ENCODE measurements at regions not wholly inside any gene's neighbourhood (a gene's known extent, or its start where the extent isn't known, plus 50 kb on each side); places are given as distances from the start of the nearest gene placed in this dataset.

DNA sequence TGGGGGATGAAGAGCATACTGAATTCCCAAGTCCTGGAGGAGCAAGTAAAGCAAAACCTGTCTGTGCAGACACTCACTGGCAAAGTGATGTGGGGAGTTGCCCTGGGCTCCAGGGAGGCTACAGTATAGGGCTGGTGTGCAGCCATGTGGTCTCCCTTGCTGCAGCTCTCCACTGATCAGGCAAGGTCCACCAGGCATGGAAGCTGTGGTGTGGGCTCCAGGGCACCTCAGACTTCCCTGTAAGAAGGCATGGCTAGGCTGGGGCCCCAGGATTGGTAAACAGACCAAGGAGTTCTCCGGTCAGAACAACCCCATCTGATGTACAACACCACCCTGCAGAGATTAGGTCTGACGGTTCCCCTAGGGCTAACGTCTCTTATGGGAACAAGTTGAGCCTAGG lies 241.9 kb upstream of the NDST4 start:
- no peak overlapping the region for H3K27ac ChIP-seq
- H3K4me1 ChIP-seq = no peaks in the 10 kb centered on the region
- ATAC-seq (no peak), DNase-seq (no peak)
- no peaks in the 10 kb centered on the region for H3K36me3 ChIP-seq
- H3K4me3 ChIP-seq = no peak overlapping the region
- TF ChIP-seq, protein P1, sequence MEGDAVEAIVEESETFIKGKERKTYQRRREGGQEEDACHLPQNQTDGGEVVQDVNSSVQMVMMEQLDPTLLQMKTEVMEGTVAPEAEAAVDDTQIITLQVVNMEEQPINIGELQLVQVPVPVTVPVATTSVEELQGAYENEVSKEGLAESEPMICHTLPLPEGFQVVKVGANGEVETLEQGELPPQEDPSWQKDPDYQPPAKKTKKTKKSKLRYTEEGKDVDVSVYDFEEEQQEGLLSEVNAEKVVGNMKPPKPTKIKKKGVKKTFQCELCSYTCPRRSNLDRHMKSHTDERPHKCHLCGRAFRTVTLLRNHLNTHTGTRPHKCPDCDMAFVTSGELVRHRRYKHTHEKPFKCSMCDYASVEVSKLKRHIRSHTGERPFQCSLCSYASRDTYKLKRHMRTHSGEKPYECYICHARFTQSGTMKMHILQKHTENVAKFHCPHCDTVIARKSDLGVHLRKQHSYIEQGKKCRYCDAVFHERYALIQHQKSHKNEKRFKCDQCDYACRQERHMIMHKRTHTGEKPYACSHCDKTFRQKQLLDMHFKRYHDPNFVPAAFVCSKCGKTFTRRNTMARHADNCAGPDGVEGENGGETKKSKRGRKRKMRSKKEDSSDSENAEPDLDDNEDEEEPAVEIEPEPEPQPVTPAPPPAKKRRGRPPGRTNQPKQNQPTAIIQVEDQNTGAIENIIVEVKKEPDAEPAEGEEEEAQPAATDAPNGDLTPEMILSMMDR (IDR thresholded peaks at IDR 0.05) = no peak
- H3K9me3 ChIP-seq = peaks cover 0 to 39% of the 10 kb centered on the region in 2 donors
- intact Hi-C loops (cut with DNase I) = no loop called here
- H3K27me3 ChIP-seq = no peaks in the 10 kb centered on the region

DNA sequence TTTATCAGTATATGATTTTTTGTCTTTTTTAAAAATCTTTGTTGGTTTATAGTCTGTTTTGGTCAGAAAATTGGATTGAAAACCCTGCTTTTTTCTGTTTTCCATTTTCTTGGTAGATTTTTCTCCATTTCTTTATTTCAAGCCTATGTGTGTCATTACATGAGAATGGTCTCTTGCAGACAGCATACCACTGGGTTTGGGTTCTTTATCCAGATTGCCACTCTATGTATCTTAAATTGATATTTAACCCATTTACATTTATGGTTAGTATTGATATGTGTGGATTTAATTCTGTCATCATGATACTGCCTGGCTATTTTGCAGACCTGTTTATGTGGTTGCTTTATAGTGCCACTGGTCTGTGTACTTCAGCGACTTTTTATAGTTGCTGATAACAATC lies 239.9 kb upstream of the NDST4 start:
- no peak for ATAC-seq
- peaks cover 0 to 35% of the 10 kb centered on the region in 2 donors for H3K9me3 ChIP-seq
- DNase-seq = no peak
- no peaks in the 10 kb centered on the region for H3K36me3 ChIP-seq
- H3K4me1 ChIP-seq = no peaks in the 10 kb centered on the region
- no peak overlapping the region for H3K27ac ChIP-seq
- intact Hi-C loops (cut with DNase I) = no loop called here
- H3K27me3 ChIP-seq = no peaks in the 10 kb centered on the region
- TF ChIP-seq, protein P1 (IDR thresholded peaks at IDR 0.05) = no peak
- no peak overlapping the region for H3K4me3 ChIP-seq

DNA sequence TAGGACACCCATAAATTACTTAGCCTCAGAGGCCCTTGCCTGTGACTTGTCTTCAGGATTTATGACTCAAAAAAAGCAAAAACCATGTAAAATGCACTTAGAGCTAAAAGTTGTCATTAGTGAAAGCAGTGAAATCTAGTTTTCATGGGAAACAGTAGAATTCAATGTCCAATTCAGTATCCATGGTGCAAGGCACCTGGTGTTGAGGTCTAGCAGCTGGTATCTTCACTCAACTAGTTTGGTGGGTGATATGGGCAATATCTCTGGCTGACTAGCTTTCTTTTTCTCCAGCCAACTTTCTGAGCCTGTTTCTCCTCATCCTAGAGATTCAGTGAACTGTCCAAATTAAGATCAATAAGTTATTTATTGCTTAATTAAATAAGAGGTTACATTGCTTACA lies 229.8 kb upstream of the NDST4 start:
- ATAC-seq = no peak
- Histone ChIP-seq H3K36me3 (no peaks in the 10 kb centered on the region), H3K4me1 (no peaks in the 10 kb centered on the region), H3K9me3 (no peaks in the 10 kb centered on the region), H3K27me3 (no peaks in the 10 kb centered on the region), H3K27ac (no peak overlapping the region), H3K4me3 (no peak overlapping the region)
- intact Hi-C loops (cut with DNase I) = no loop called here
- TF ChIP-seq, protein P1 (IDR thresholded peaks at IDR 0.05) = no peak
- no peak for DNase-seq

DNA sequence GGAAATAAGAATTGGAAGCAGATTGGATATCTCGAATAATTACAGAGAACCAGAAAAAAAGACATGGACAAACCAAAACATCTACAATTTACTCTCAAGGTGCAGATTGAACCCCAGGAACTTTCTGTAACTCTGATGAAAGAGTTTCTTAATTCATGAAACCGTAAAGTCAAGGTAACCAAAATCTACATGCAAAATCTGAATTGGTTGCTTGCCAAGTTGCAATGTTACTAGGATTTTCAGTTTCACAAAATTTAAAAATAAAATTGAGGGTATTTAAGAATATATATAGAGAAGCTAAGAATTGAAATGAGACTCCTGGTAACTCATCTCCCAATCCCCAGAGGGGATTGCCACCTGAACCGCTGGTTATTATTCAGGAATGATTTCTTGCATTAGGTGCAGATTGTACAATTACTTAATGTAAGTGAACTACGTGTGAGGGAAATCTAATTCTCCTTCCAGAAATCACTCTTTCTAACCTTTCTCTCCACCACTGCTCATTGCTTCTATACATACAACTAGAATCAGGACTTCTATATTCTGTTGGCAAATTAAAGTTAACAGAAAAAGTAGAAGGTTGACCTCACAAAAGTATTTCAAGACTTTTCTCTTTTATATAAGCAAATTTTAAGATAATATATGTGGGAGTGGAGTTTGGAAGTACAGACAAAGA lies 221.5 kb upstream of the NDST4 start:
- ATAC-seq (no peak), DNase-seq (no peak)
- no peaks in the 10 kb centered on the region for H3K9me3 ChIP-seq
- no peak overlapping the region for H3K27ac ChIP-seq
- H3K4me1 ChIP-seq = no peaks in the 10 kb centered on the region
- H3K27me3 ChIP-seq = no peaks in the 10 kb centered on the region
- H3K36me3 ChIP-seq = no peaks in the 10 kb centered on the region
- intact Hi-C loops (cut with DNase I) = no loop called here
- no peak overlapping the region for H3K4me3 ChIP-seq
- TF ChIP-seq, protein P1 (IDR thresholded peaks at IDR 0.05) = no peak

DNA sequence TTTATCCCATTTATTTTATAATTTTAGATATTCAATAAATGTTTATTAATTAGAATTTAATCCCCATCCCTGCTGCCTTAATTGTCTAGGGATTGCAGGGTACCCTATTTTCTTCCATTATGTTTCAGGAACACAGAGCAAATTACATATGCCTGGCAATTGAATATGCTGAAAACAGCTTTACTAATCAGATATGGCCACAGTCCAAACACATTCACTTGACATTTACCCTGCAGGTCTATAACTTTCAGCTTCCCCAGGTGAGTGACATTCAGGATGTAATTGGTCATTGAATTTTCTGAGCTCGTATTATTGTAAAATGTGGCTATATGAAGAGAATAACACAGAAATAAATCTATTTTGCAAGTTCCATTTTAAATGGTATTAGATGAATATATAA lies 218.7 kb upstream of the NDST4 start:
- no peak overlapping the region for H3K4me3 ChIP-seq
- H3K27me3 ChIP-seq = no peaks in the 10 kb centered on the region
- TF ChIP-seq, protein P1 (IDR thresholded peaks at IDR 0.05) = no peak
- no peaks in the 10 kb centered on the region for H3K9me3 ChIP-seq
- no peaks in the 10 kb centered on the region for H3K4me1 ChIP-seq
- no peaks in the 10 kb centered on the region for H3K36me3 ChIP-seq
- H3K27ac ChIP-seq = no peak overlapping the region
- no peak for ATAC-seq
- no peak for DNase-seq
- intact Hi-C loops (cut with DNase I) = no loop called here

Measured in left lung (tissue), 4 donors.